GM23338 (cell line): ENCODE measurements at regions not wholly inside any gene's neighbourhood (a gene's known extent, or its start where the extent isn't known, plus 50 kb on each side); places are given as distances from the start of the nearest gene placed in this dataset.

Experiments
- ATAC-seq: fragments of 200-7000 bp; cut with Tn5 transposase; 3 replicates; pipeline ENCODE4 v1.9.1; 2020
- DNase-seq: peaks from one replicate; pipeline ENCODE4 v3.0.0-alpha.2; 2015; ENCODE audit warnings: low spot score
- H2AFZ ChIP-seq: fragments of 200-600 bp; sonication (generic); 2 replicates; pipeline ENCODE4 v1.8.0; 2016; ENCODE audit warnings: antibody characterized with exemption, mild to moderate bottlenecking, moderate library complexity
- H3F3A ChIP-seq: fragments of 200-600 bp; sonication (generic); replicated peaks from 2 replicates; pipeline ENCODE4 v1.8.0; 2017; ENCODE audit warnings: antibody characterized with exemption, mixed run types, low read depth
- H3K27ac ChIP-seq: fragments of 200-600 bp; sonication (generic); 2 replicates; pipeline ENCODE4 v1.6.1; 2016; ENCODE audit warnings: low read depth
- H3K27me3 ChIP-seq: fragments of 200-600 bp; sonication (generic); 2 replicates; pipeline ENCODE4 v1.8.0; 2016; ENCODE audit warnings: mild to moderate bottlenecking, mixed run types, moderate library complexity; ENCODE audit not compliant: insufficient read depth
- H3K36me3 ChIP-seq: fragments of 200-600 bp; sonication (generic); 2 replicates; pipeline ENCODE4 v1.8.0; 2016; ENCODE audit warnings: mild to moderate bottlenecking; ENCODE audit not compliant: insufficient read depth
- H3K4me1 ChIP-seq: fragments of 200-600 bp; sonication (generic); 2 replicates; pipeline ENCODE4 v1.8.0; 2016; ENCODE audit warnings: mild to moderate bottlenecking, moderate library complexity; ENCODE audit not compliant: insufficient read depth
- H3K4me2 ChIP-seq: fragments of 200-600 bp; sonication (generic); 2 replicates; pipeline ENCODE4 v1.7.1; 2017; ENCODE audit warnings: mixed run types
- H3K4me3 ChIP-seq: fragments of 200-600 bp; sonication (generic); 2 replicates; pipeline ENCODE4 v1.6.1; 2016; ENCODE audit warnings: mixed run types
- H3K79me2 ChIP-seq: fragments of 200-600 bp; sonication (generic); replicated peaks from 2 replicates; pipeline ENCODE4 v1.8.0; 2017; ENCODE audit warnings: mild to moderate bottlenecking; ENCODE audit not compliant: insufficient read depth
- H3K9me2 ChIP-seq: fragments of 200-600 bp; sonication (generic); 2 replicates; pipeline ENCODE4 v1.8.0; 2017; ENCODE audit not compliant: insufficient read depth
- H4K20me1 ChIP-seq: fragments of 200-600 bp; sonication (generic); replicated peaks from 2 replicates; pipeline ENCODE4 v1.8.0; 2017; ENCODE audit warnings: mild to moderate bottlenecking; ENCODE audit not compliant: insufficient read depth
- H3K27ac Mint-ChIP-seq: 2 replicates; pipeline ENCODE4 v1.8.0; 2020; ENCODE audit warnings: inconsistent platforms, mild to moderate bottlenecking, moderate library complexity, mixed read lengths
- H3K27me3 Mint-ChIP-seq: 3 replicates; pipeline ENCODE4 v1.8.0; 2022; ENCODE audit warnings: low read depth, mild to moderate bottlenecking, moderate library complexity, mixed read lengths, inconsistent platforms; ENCODE audit not compliant: insufficient read depth, poor library complexity
- H3K36me3 Mint-ChIP-seq: 3 replicates; pipeline ENCODE4 v1.8.0; 2021; ENCODE audit warnings: low read depth, mild to moderate bottlenecking, inconsistent platforms, moderate library complexity, mixed read lengths
- H3K4me1 Mint-ChIP-seq: 3 replicates; pipeline ENCODE4 v1.8.0; 2020; ENCODE audit warnings: mild to moderate bottlenecking, inconsistent platforms, mixed read lengths
- H3K4me3 Mint-ChIP-seq: 3 replicates; pipeline ENCODE4 v1.8.0; 2021; ENCODE audit warnings: moderate library complexity, mild to moderate bottlenecking, inconsistent platforms, mixed read lengths
- H3K9me3 Mint-ChIP-seq: 3 replicates; pipeline ENCODE4 v1.8.0; 2020; ENCODE audit warnings: moderate library complexity, mild to moderate bottlenecking, inconsistent platforms, mixed read lengths
- CREB1 ChIP-seq: fragments of 250-450 bp; sonication (Bioruptor Pico); IDR thresholded peaks from 2 replicates; pipeline ENCODE4 v1.5.0; 2020; ENCODE audit warnings: low read depth, mild to moderate bottlenecking, moderate library complexity
- CTCF ChIP-seq, 2 experiments: fragments of 200-600 bp in 1 of 2; sonication (generic) in 1 of 2; conservative IDR thresholded peaks; 2 replicates each; pipeline versions ENCODE4 v1.5.1 to v1.6.1; 2016 to 2017; ENCODE audit warnings: antibody characterized with exemption in 2 of 2, low read depth in 2 of 2, mild to moderate bottlenecking in 2 of 2, moderate library complexity in 1 of 2
- EZH2 ChIP-seq: fragments of 200-600 bp; sonication (generic); IDR thresholded peaks from one replicate; pipeline ENCODE4 v1.8.0; 2017; ENCODE audit warnings: antibody characterized with exemption, mild to moderate bottlenecking, low read depth; ENCODE audit not compliant: unreplicated experiment
- EZH2phosphoT487 ChIP-seq: fragments of 200-600 bp; sonication (generic); IDR thresholded peaks from one replicate; pipeline ENCODE4 v1.8.1; 2018; ENCODE audit warnings: antibody characterized with exemption; ENCODE audit not compliant: unreplicated experiment
- JUNB ChIP-seq: IDR thresholded peaks from one replicate; pipeline ENCODE4 v1.6.1; 2016; ENCODE audit warnings: antibody characterized with exemption; ENCODE audit not compliant: unreplicated experiment
- NANOG ChIP-seq: IDR thresholded peaks from 2 replicates; pipeline ENCODE4 v1.6.1; 2016; ENCODE audit warnings: antibody characterized with exemption, borderline replicate concordance
- POLR2AphosphoS5 ChIP-seq: IDR thresholded peaks from 2 replicates; pipeline ENCODE4 v1.6.1; 2016; ENCODE audit warnings: antibody characterized with exemption, low read depth
- REST ChIP-seq: IDR thresholded peaks from one replicate; pipeline ENCODE4 v1.6.1; 2018; ENCODE audit warnings: antibody characterized with exemption; ENCODE audit not compliant: unreplicated experiment
- STAT1 ChIP-seq: IDR thresholded peaks from one replicate; pipeline ENCODE4 v1.6.1; 2016; ENCODE audit warnings: antibody characterized with exemption; ENCODE audit not compliant: unreplicated experiment
- ZNF114 ChIP-seq: fragments of 250-450 bp; sonication (Bioruptor Pico); IDR thresholded peaks from 2 replicates; pipeline ENCODE4 v1.5.0; 2020; ENCODE audit warnings: mild to moderate bottlenecking, moderate library complexity
- ZNF331 ChIP-seq: fragments of 250-450 bp; sonication (Bioruptor Pico); IDR thresholded peaks from 2 replicates; pipeline ENCODE4 v1.5.0; 2020; ENCODE audit warnings: low read depth, mild to moderate bottlenecking, moderate library complexity
- ZNF462 ChIP-seq: fragments of 250-450 bp; sonication (Bioruptor Pico); IDR thresholded peaks from 2 replicates; pipeline ENCODE4 v1.5.0; 2020; ENCODE audit warnings: mild to moderate bottlenecking, moderate library complexity
- TF ChIP-seq, protein P1 (sequence below): IDR thresholded peaks from 2 replicates; pipeline ENCODE4 v1.6.1; 2016; ENCODE audit warnings: antibody characterized with exemption

DNA sequence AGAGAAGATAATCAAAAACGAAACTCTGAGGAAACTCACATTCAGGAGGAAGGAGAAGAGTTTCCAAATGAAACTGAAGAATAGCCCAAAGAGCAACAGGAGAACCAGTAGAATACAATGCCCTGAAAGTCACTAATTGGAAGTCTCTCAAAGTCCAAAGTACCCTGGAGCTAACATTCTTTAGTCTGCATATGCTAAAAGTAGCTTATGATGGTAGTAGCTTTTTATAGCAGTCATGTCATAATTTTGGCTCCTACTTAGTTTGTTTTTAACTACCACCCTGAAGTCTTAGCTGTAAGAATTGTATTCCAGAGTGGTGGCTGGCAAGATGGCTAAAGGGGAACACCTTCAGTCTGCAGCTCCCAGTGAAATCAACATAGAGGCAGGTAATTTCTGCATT is 100.3 kb upstream of the FGF16 start:
- DNase-seq (no peak), ATAC-seq (no peak)
- no peaks in the 10 kb centered on the region for H3K9me2 ChIP-seq
- no peak overlapping the region for H2AFZ ChIP-seq
- H3K4me1 ChIP-seq = no peaks in the 10 kb centered on the region
- no peak overlapping the region for H3K27ac Mint-ChIP-seq
- no peak overlapping the region for H3K27ac ChIP-seq
- TF ChIP-seq POLR2AphosphoS5 = no peak
- TF ChIP-seq ZNF114 (CRISPR knock-in tag) = no peak
- no peak for TF ChIP-seq STAT1
- no peak for TF ChIP-seq ZNF331 (CRISPR knock-in tag)
- TF ChIP-seq EZH2 = no peak
- no peak for TF ChIP-seq REST
- no peak for TF ChIP-seq ZNF462
- no peak for TF ChIP-seq CTCF (conservative IDR thresholded peaks at IDR 0.05; ENCODE audit: low read depth in 2 of 2)
- no peak for TF ChIP-seq CREB1 (CRISPR knock-in tag)
- no peak for TF ChIP-seq JUNB
- TF ChIP-seq NANOG = no peak
- TF ChIP-seq, protein P1, sequence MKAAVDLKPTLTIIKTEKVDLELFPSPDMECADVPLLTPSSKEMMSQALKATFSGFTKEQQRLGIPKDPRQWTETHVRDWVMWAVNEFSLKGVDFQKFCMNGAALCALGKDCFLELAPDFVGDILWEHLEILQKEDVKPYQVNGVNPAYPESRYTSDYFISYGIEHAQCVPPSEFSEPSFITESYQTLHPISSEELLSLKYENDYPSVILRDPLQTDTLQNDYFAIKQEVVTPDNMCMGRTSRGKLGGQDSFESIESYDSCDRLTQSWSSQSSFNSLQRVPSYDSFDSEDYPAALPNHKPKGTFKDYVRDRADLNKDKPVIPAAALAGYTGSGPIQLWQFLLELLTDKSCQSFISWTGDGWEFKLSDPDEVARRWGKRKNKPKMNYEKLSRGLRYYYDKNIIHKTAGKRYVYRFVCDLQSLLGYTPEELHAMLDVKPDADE = no peak
- no peak for TF ChIP-seq EZH2phosphoT487
- no peaks in the 10 kb centered on the region; the same call in 2 of the 3 replicates for H3K9me3 Mint-ChIP-seq
- H3K27me3 ChIP-seq = no peaks in the 10 kb centered on the region
- H3K79me2 ChIP-seq = no peaks in the 10 kb centered on the region
- peaks cover 3% of the 10 kb centered on the region for H3K27me3 Mint-ChIP-seq
- no peaks in the 10 kb centered on the region; the same call in 2 of the 3 replicates for H3K4me1 Mint-ChIP-seq
- H3K4me3 ChIP-seq = no peak overlapping the region
- no peak overlapping the region for H3K4me2 ChIP-seq
- no peaks in the 10 kb centered on the region for H3F3A ChIP-seq
- H3K36me3 ChIP-seq = no peaks in the 10 kb centered on the region
- no peak overlapping the region for H3K4me3 Mint-ChIP-seq
- H4K20me1 ChIP-seq = no peaks in the 10 kb centered on the region
- H3K36me3 Mint-ChIP-seq = no peaks in the 10 kb centered on the region
